Lung (tissue), 11 donors: ENCODE measurements at regions not wholly inside any gene's neighbourhood (a gene's known extent, or its start where the extent isn't known, plus 50 kb on each side); places are given as distances from the start of the nearest gene placed in this dataset.

Experiments used
- ATAC-seq: fragments of 200-7000 bp; cut with Tn5 transposase; one replicate; pipeline ENCODE4 v1.9.1; 2020; ENCODE audit warnings: moderate number of reproducible peaks; ENCODE audit not compliant: insufficient read depth, low FRiP score
- DNase-seq, 3 donors: peaks; one replicate each; pipeline ENCODE4 v3.0.0-alpha.2; 2013 to 2017
- H3K27ac ChIP-seq, 2 donors: one replicate each; pipeline ENCODE4 v1.5.1; 2013; ENCODE audit warnings: mild to moderate bottlenecking in 2 of 2, moderate library complexity in 2 of 2, control low read depth in 1 of 2, inconsistent platforms in 1 of 2, low read depth in 1 of 2, low read length in 1 of 2
- H3K27me3 ChIP-seq, 3 donors: one replicate each; pipeline ENCODE4 v1.5.1; 2013; ENCODE audit warnings: low read length in 2 of 3; ENCODE audit not compliant: control insufficient read depth in 3 of 3, insufficient read depth in 3 of 3
- H3K36me3 ChIP-seq, 4 donors: one replicate each; pipeline ENCODE4 v1.5.1; 2013; ENCODE audit warnings: low read length in 4 of 4, mild to moderate bottlenecking in 1 of 4, moderate library complexity in 1 of 4; ENCODE audit not compliant: control insufficient read depth in 4 of 4, insufficient read depth in 4 of 4
- H3K4me1 ChIP-seq, 5 donors: one replicate each; pipeline ENCODE4 v1.5.1; 2013; ENCODE audit warnings: low read length in 5 of 5, mild to moderate bottlenecking in 2 of 5, moderate library complexity in 1 of 5; ENCODE audit not compliant: control insufficient read depth in 5 of 5, insufficient read depth in 5 of 5
- H3K4me3 ChIP-seq: one replicate; pipeline ENCODE4 v1.5.1; 2013; ENCODE audit warnings: mild to moderate bottlenecking, control low read depth, moderate library complexity
- H3K9ac ChIP-seq, 2 donors: one replicate each; pipeline ENCODE4 v1.5.1; 2013; ENCODE audit warnings: low read length in 2 of 2, control low read depth in 1 of 2; ENCODE audit not compliant: insufficient read depth in 1 of 2
- H3K9me3 ChIP-seq, 4 donors: one replicate each; pipeline ENCODE4 v1.5.1; 2013; ENCODE audit warnings: low read length in 3 of 4, mild to moderate bottlenecking in 1 of 4, moderate library complexity in 1 of 4; ENCODE audit not compliant: control insufficient read depth in 4 of 4, insufficient read depth in 3 of 4
- CTCF ChIP-seq: IDR thresholded peaks from 2 replicates; pipeline ENCODE4 v1.5.1; 2012; ENCODE audit warnings: mild to moderate bottlenecking; ENCODE audit errors: control extremely low read depth, extremely low read depth
- WGBS, 2 donors: extraction: QIAGEN DNeasy Blood & Tissue Kit; methylation state at CpG; one replicate each; pipeline ENCODE4 v1.1.7; 2013; 5-methylcytosine and 5-hydroxymethylcytosine counted together
- donor health status: control.
- donor health status: control.
- donor health status: Bipolar disorder and iron deficiency.
- donor health status: healthy.
- donor health status: DM: yes; HTN: yes; CAD: no.

- DNase-seq (no peak), ATAC-seq (no peak)
- Histone ChIP-seq H3K27ac (no peak overlapping the region), H3K9me3 (no peaks in the 10 kb centered on the region), H3K36me3 (no peaks in the 10 kb centered on the region), H3K4me3 (no peak overlapping the region), H3K4me1 (peaks cover 0 to 7% (median 0%) of the 10 kb centered on the region in 5 donors), H3K27me3 (no peaks in the 10 kb centered on the region), H3K9ac (no peak overlapping the region)
- no peak for TF ChIP-seq CTCF
Observed at GRCh38 chr19:28492201-28492600, 720.8 kb downstream of the UQCRFS1 start.

- 62 to 67% methylated on average over 13 of the region's 13 CpGs for WGBS, 2 donors
Observed at GRCh38 chr19:28489776-28490175, 723.2 kb downstream of the UQCRFS1 start.

GRCh38 chr19:28489126-28489660, 723.8 kb downstream of the UQCRFS1 start:
- Histone ChIP-seq H3K9me3 (no peaks in the 10 kb centered on the region), H3K36me3 (no peaks in the 10 kb centered on the region), H3K27me3 (no peaks in the 10 kb centered on the region), H3K4me3 (no peak overlapping the region), H3K9ac (no peak overlapping the region), H3K27ac (no peak overlapping the region), H3K4me1 (peaks cover 0 to 12% (median 0%) of the 10 kb centered on the region in 5 donors)
- no peak for TF ChIP-seq CTCF
- ATAC-seq (no peak), DNase-seq (no peak)
- 83 to 91% methylated on average over 6 to 9 of the region's 9 CpGs for WGBS, 2 donors

More at GRCh38 chr19:28489776-28490175, 723.2 kb downstream of the UQCRFS1 start:
- Histone ChIP-seq H3K4me1 (peaks cover 0 to 12% (median 0%) of the 10 kb centered on the region in 5 donors), H3K36me3 (no peaks in the 10 kb centered on the region), H3K4me3 (no peak overlapping the region), H3K9me3 (no peaks in the 10 kb centered on the region), H3K9ac (no peak overlapping the region), H3K27me3 (no peaks in the 10 kb centered on the region), H3K27ac (no peak overlapping the region)
- DNase-seq: no peak
- no peak for ATAC-seq
- TF ChIP-seq CTCF: no peak

- TF ChIP-seq CTCF: no peak
- no peaks in the 10 kb centered on the region for H3K27me3 ChIP-seq
- DNase-seq (no peak), ATAC-seq (no peak)
- no peaks in the 10 kb centered on the region for H3K36me3 ChIP-seq
- H3K4me3 ChIP-seq: no peak overlapping the region
- H3K9me3 ChIP-seq: no peaks in the 10 kb centered on the region
- peaks cover 0 to 12% (median 0%) of the 10 kb centered on the region in 5 donors for H3K4me1 ChIP-seq
- no peak overlapping the region for H3K9ac ChIP-seq
- WGBS, 2 donors: 60 to 68% methylated on average over 6 of the region's 6 CpGs
- H3K27ac ChIP-seq: no peak overlapping the region
Observed at GRCh38 chr19:28487999-28488398, 725.0 kb downstream of the UQCRFS1 start.
